Upper lobe of left lung (tissue), 4 donors: ENCODE measurements at regions not wholly inside any gene's neighbourhood (a gene's known extent, or its start where the extent isn't known, plus 50 kb on each side); places are given as distances from the start of the nearest gene placed in this dataset.
"Not testable (repeated sequence)": the region's sequence is repeated elsewhere in the genome, so short reads cannot be mapped to it uniquely, and the experiment has no call there.

Source experiments
- POLR2AphosphoS5 ChIP-seq, 2 donors: sonication (generic); formaldehyde crosslinking; IDR thresholded peaks; one replicate each; pipeline ENCODE4 v1.5.1; 2017; ENCODE audit warnings: antibody characterized with exemption in 2 of 2
- TF ChIP-seq, protein P1 (sequence below), 6 experiments: fragments of 450-650 bp in 4 of 6; fragments of 200-600 bp in 2 of 6; sonication (generic) in 2 of 6; IDR thresholded peaks; one replicate each; pipeline ENCODE4 v1.5.1; 2016 to 2019; ENCODE audit warnings: antibody characterized with exemption in 6 of 6

DNA sequence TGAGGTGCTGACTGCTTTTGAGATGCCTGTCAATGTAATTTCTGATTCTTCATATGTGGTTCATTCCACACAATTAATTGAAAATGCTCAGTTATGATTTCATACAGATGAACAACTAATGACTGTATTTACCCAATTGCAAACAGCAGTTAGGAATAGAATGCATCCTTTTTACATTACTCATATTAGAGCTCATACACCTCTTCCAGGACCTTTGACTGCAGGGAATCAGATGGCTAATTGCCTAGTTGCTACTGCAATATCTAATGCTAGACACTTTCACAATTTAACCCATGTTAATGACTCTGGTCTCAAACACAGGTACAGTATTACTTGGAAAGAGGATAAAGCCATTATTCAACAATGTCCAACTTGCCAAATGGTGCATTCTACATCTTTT lies 141.9 kb upstream of the ZNF91 start:
- not testable (repeated sequence) for TF ChIP-seq POLR2AphosphoS5 (IDR thresholded peaks at IDR 0.05)
- TF ChIP-seq, protein P1, sequence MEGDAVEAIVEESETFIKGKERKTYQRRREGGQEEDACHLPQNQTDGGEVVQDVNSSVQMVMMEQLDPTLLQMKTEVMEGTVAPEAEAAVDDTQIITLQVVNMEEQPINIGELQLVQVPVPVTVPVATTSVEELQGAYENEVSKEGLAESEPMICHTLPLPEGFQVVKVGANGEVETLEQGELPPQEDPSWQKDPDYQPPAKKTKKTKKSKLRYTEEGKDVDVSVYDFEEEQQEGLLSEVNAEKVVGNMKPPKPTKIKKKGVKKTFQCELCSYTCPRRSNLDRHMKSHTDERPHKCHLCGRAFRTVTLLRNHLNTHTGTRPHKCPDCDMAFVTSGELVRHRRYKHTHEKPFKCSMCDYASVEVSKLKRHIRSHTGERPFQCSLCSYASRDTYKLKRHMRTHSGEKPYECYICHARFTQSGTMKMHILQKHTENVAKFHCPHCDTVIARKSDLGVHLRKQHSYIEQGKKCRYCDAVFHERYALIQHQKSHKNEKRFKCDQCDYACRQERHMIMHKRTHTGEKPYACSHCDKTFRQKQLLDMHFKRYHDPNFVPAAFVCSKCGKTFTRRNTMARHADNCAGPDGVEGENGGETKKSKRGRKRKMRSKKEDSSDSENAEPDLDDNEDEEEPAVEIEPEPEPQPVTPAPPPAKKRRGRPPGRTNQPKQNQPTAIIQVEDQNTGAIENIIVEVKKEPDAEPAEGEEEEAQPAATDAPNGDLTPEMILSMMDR (IDR thresholded peaks at IDR 0.05) = not testable (repeated sequence)
